Kidney glomerular epithelial cell (primary cell): ENCODE measurements at regions not wholly inside any gene's neighbourhood (a gene's known extent, or its start where the extent isn't known, plus 50 kb on each side); places are given as distances from the start of the nearest gene placed in this dataset.
"Not testable (repeated sequence)": the region's sequence is repeated elsewhere in the genome, so short reads cannot be mapped to it uniquely, and the experiment has no call there.

Experiments
- DNase-seq: peaks from one replicate; lab custom pipeline; 2025; lab: John Stamatoyannopoulos, UW

DNA sequence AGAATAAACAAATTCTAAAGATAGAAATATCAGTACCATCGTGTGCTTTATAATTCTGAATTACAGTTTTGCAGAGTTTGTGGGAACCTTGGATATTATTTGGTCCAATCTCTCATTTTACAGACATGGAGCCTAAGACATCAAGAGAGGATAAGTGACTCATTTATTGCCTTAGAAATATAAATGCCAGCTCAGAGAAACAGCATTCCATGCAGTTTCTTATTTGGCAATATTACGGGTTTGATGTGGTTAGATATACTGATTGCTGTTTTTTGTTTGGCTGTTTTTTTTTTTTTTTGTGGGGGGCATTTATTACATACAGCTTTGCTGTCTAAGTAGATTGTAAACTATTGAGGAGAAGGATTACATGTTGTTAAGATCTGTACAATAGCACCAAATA lies 1241.1 kb upstream of the LRRTM1 start:
- DNase-seq, result no peak

DNA sequence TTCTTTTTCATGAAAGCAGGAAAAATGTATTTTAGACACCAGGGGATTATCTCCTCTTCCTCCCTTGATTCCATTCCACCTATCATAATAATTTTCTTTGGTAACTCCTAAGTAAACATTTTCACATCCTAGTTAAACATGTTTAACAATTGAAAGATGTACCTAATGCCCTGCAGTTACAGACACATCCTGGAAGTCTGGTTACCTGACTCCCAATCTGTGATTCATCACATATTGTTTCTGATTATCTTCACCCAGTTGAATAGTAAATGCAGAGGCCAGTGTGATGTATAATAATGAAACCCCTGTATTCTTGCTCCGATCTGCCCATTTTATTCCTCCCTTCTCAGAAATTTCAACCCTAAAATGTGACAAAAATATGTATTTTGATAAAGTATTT lies 1237.6 kb upstream of the LRRTM1 start:
- DNase-seq, result no peak

DNA sequence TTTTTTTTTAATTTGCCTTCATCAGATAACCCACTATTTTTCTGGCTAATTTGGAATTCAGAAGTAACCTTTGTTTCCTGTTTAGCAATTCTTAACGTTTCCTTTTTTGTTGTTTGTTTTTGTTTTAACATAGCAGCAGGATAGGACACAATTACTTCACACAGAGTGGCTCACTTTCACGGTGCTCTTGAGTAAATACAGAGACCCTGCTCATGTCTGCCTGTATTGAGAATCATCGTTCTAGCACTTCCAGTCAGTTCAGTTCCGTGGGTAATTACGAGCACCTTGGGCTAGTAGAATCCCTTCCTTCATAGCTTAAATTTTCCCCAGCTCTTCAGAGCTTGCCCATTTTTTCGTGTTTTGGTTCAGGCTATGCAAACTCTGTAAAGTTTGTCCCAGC lies 1225.4 kb upstream of the LRRTM1 start:
- DNase-seq, result no peak

DNA sequence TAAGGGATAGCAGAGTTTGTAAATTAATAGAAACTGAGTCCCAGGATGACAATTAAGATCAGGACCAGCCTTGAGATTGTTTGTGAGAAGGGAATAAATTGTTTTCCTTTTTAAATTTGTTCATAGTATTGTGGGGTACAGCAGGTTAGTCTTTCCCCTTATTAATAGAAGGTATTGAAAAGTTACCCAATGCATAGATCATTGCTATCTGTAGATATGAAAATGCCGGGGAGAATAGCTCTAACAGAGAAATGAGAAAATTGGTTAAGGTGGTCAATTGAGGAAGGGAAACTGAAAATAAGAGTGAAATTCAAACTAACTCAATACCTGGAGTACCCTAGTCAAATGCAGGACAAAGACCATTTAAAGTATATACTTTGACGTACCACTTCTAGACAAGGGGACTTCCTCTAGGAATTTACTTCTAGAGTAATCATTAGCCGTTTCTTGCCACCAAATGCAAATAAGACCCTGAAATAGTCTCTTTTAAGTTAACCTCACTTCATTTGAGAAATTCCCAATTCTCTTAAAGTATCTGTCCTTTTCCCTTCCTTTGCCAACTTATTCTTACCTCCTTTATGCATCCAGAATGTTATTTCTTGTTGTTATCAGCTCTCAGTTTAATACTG lies 1224.4 kb upstream of the LRRTM1 start:
- DNase-seq, result no peak

- no peak for DNase-seq
Observed at GRCh38 chr2:81523344-81523743, 1218.8 kb upstream of the LRRTM1 start.

- no peak for DNase-seq
Observed at GRCh38 chr2:81513328-81513727, 1208.8 kb upstream of the LRRTM1 start.

DNA sequence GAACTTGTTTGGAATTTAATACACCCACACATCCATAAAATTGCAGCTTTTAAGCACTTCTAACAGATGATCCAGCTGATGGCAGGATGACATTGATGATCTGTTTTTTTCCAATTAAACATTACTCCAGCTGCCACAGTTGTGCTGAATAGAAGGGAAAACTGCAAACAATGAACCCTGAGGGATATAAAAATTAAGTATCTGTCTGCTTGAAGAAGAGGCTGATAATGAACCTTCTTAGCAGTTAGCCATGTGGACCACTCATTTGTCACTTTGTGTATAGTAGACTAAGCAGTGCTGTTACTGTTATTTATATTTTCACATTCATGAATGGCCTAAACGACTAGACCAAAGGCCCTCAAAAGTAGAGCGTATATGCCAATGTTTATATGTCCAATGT lies 1201.0 kb upstream of the LRRTM1 start:
- no peak for DNase-seq

- DNase-seq, result no peak
Observed at GRCh38 chr2:81495556-81495955, 1191.0 kb upstream of the LRRTM1 start.

- no peak for DNase-seq
Observed at GRCh38 chr2:81483254-81483653, 1178.7 kb upstream of the LRRTM1 start.

- DNase-seq, result no peak
Observed at GRCh38 chr2:81481994-81482368, 1177.4 kb upstream of the LRRTM1 start.

DNA sequence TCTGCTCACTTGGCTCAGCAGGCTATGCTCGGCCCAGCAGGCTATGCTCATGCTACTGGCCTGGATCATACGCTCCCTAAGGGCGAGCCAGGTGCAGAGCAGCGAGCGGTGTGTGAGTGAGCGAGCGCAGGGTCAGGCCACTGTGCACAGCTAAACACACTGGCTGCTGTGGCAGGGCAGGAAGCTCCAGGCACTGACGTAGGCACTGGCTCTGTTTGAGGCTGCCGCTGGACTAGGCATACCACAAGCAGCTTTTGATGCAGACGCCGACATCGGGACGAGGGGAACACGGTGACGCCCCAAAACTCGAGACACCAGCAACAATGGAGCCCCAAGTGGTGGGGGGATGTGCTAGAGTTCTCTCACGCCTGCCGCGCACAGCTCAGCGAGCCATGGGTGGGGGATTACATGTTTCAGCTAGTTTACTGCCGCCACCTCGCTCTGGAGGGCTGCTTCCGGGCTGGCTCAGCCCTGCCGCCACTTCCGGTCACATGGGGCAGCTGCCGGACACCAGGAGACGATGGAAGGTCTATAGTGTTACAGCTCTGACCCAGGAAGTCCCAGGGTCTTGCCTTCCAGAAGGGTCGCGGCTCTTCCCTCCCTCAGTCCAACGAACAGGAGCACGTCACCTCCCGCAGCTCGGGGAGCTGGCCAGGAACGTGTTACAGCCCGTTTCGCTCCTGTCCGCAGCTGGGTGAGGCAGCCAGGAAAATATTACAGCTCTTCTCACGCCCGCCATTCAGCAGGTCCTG lies 1176.9 kb upstream of the LRRTM1 start:
- no peak for DNase-seq

GRCh38 chr2:81467096-81467495 lies 1162.5 kb upstream of the LRRTM1 start:
- DNase-seq, result no peak

- DNase-seq, result no peak
Observed at GRCh38 chr2:81462420-81462819, 1157.9 kb upstream of the LRRTM1 start.

DNA sequence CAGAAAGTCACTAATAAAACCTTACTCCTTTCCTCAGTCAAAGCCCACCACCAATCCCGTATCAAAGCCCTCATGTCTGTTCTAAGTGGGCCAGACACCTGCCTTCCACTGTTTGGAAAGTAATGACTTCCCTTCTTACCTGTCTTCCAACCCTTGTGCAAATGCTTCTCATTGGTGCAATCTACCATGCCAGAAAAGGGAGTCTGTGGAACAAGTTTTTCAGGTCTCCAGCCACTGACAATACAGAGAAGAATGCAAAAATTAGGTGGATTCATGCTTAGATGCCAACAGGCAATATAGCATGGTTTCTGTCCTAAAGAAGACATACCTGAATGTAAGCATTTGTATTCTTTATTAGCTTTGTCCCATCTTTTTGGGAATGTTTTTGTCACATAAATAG lies 1140.6 kb upstream of the LRRTM1 start:
- no peak for DNase-seq

DNA sequence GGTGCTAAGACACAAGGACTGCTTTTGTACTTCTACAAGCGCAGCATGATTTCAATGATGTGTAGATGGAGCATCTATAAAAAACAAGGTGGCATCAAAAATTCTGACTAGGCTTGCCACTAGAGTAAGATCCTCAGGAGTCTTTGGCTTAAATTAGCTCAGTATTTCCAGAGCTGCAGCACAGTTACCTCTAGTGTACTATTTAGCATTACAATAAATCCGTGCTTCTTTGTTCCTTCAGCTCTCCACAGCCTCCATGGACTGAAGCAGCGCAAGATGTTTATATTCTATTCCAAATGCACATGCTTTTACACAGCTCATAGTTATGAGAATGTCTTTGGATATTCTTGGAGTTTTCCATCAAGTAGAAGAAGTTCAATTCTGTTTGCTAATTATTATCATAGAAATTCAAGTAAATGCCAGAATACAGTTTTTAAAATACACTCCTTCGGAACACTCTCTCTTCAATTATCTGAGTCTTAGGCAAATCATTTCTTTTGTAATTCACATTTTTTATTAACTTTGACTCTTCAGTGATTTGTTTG lies 1133.0 kb upstream of the LRRTM1 start:
- no peak for DNase-seq

- no peak for DNase-seq
Observed at GRCh38 chr2:81436256-81436655, 1131.7 kb upstream of the LRRTM1 start.

GRCh38 chr2:81412681-81413080 lies 1108.1 kb upstream of the LRRTM1 start:
- peak; percentile 88 for DNase-seq

DNA sequence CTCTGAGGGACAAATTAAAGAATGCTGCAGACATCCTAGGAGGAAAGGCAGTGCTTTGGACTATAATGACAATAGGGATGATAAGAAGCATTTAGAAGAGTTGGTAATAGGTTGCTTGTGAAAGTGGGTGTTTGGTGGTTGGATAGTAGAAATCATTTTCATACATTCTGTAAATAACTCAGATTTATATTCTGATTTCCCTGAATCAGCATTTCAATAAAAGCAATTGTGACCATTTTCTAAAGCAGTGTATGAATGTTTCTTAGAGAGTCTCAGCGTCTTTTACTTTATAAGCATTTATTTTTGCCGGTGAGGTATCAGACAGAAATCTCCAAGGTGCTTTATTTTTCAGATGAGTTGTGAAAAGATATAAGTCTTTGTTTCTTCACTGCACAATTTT lies 1099.0 kb upstream of the LRRTM1 start:
- no peak for DNase-seq

DNA sequence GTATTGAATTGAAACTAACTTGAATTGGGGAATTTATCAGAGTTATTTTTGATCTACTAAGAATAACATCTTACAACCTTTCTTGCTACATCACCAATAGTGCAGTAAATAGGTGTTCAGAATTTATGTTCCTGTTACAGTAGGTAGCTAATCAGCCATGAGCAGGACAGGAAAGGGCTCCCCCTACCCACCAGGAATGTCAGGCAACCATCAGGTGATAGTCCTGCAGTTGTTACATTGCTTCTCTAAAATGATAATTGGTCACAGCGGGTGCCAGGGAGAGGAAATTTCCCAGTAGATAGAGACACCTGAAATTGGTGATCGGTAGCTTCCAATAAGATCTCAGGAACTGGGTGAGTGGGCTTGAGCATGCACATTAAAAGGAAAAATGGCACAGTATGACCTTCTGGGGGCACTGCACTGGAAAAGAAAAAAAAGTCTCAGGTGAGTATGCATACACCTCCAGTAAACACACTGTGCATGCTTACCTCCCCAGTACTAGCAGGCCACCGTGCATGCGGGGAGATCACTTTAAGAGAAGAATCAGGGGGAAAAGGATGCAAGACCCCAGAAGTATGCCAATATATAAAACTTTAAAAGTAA lies 1092.0 kb upstream of the LRRTM1 start:
- DNase-seq, result no peak

GRCh38 chr2:81395746-81396145 lies 1091.2 kb upstream of the LRRTM1 start:
- no peak for DNase-seq

DNA sequence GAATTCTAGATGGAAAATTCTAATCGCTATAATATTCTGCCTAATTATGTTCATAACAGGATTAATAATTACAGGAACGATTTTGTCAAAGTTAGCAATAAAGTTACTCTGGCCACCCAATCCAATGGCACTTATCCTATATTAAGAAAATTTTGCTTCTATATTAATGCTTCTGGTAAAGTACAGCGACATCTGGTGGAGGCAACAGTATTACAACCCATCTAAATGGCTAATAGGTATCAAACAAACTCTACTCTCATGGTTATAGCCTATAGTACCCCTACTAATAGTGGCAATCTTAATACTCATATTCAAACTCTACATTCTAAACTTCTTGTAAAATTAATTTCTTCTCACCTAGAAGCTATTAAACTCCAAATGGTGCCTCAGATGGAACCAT lies 1084.7 kb upstream of the LRRTM1 start:
- DNase-seq, result no peak

DNA sequence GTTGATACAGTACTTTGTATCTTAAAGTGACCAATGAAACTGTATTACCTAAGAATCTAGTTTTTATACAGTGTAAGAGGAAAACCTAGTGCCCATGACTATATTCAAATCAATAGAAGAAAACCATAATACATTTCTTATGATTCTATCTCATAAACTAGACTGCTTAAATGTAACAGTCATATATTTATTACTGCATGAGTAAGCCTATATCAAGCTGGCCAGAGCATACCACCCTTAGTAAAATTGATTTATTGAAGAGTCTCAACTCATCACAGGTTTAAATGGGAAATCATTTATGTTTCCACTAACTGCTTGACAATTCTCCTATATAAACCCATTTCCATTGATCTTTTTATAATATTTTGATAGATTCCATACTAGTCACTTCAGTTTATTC lies 1059.2 kb upstream of the LRRTM1 start:
- no peak for DNase-seq

DNA sequence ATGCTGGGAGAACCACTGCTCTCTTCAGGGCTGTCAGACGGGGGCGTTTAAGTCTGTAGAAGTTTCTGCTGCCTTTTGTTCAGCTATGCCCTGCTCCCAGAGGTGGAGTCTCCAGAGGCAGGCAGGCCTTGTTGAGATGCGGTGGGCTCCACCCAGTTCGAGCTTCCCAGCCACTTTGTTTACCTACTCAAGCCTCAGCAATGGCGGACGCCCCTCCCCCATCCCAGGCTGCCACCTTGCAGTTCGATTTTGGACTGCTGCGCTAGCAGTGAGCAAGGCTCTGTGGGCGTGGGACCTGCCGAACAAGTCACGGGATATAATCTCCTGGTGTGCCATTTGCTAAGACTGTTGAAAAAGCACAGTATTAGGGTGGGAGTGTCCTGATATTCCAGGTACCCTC lies 1057.9 kb upstream of the LRRTM1 start:
- not testable (repeated sequence) for DNase-seq
